GM06990 (cell line): ENCODE measurements at regions not wholly inside any gene's neighbourhood (a gene's known extent, or its start where the extent isn't known, plus 50 kb on each side); places are given as distances from the start of the nearest gene placed in this dataset.

Source experiments
- DNase-seq: peaks from one replicate; pipeline ENCODE4 v3.0.0-alpha.2; 2011; ENCODE audit not compliant: insufficient read length; ENCODE audit errors: extremely low read depth
- H3K27me3 ChIP-seq: replicated peaks from 2 replicates; pipeline ENCODE4 v1.6.0; 2011; ENCODE audit warnings: low read length; ENCODE audit not compliant: control insufficient read depth, insufficient read depth
- H3K36me3 ChIP-seq: 2 replicates; pipeline ENCODE4 v1.5.1; 2011; ENCODE audit warnings: low read length; ENCODE audit not compliant: control insufficient read depth, insufficient read depth
- H3K4me3 ChIP-seq: replicated peaks from 2 replicates; pipeline ENCODE4 v1.5.1; 2011; ENCODE audit warnings: low read depth, mild to moderate bottlenecking, control low read depth, low read length
- CTCF ChIP-seq: IDR thresholded peaks from 2 replicates; pipeline ENCODE4 v1.5.1; 2011; ENCODE audit warnings: low read length, control low read depth, mild to moderate bottlenecking, inconsistent platforms; ENCODE audit not compliant: insufficient read depth, poor library complexity, severe bottlenecking

- Histone ChIP-seq H3K36me3 (no peaks in the 10 kb centered on the region), H3K4me3 (no peak overlapping the region), H3K27me3 (no peaks in the 10 kb centered on the region)
- DNase-seq: no peak
- TF ChIP-seq CTCF: no peak
These were observed 399.7 kb downstream of the REEP3 start for GRCh38 chr10:63920926-63921325.

- H3K4me3 ChIP-seq: no peak overlapping the region
- H3K36me3 ChIP-seq: no peaks in the 10 kb centered on the region
- DNase-seq: no peak
- TF ChIP-seq CTCF: no peak
- H3K27me3 ChIP-seq: no peaks in the 10 kb centered on the region
These were observed 400.8 kb downstream of the REEP3 start for GRCh38 chr10:63921908-63922467.

GRCh38 chr10:63922468-63923284 is 401.5 kb downstream of the REEP3 start:
- no peak for TF ChIP-seq CTCF
- H3K27me3 ChIP-seq: no peaks in the 10 kb centered on the region
- DNase-seq: no peak
- H3K4me3 ChIP-seq: no peak overlapping the region
- H3K36me3 ChIP-seq: no peaks in the 10 kb centered on the region

- TF ChIP-seq CTCF: no peak
- DNase-seq: no peak
These were observed 408.7 kb downstream of the REEP3 start for GRCh38 chr10:63929831-63930467.

GRCh38 chr10:63930584-63930983 is 409.4 kb downstream of the REEP3 start:
- no peaks in the 10 kb centered on the region for H3K27me3 ChIP-seq
- H3K4me3 ChIP-seq: no peak overlapping the region
- H3K36me3 ChIP-seq: no peaks in the 10 kb centered on the region
- TF ChIP-seq CTCF: no peak
- DNase-seq: no peak

More at GRCh38 chr10:63929831-63930467, 408.7 kb downstream of the REEP3 start:
- Histone ChIP-seq H3K36me3 (no peaks in the 10 kb centered on the region), H3K4me3 (no peak overlapping the region), H3K27me3 (no peaks in the 10 kb centered on the region)
